ENCODE measurements at regions not wholly inside any gene's neighbourhood (a gene's known extent, or its start where the extent isn't known, plus 50 kb on each side); places are given as distances from the start of the nearest gene placed in this dataset.

- Histone ChIP-seq H3K27me3 (no peaks in the 10 kb centered on the region), H3K4me1 (no peaks in the 10 kb centered on the region), H3K4me3 (no peak overlapping the region), H3K27ac (no peak overlapping the region), H3K36me3 (no peaks in the 10 kb centered on the region), H3K9me3 (no peaks in the 10 kb centered on the region)
- DNase-seq (no peak), ATAC-seq (no peak)
- intact Hi-C loops (cut with DNase I): no loop called here
- TF ChIP-seq, protein P1, sequence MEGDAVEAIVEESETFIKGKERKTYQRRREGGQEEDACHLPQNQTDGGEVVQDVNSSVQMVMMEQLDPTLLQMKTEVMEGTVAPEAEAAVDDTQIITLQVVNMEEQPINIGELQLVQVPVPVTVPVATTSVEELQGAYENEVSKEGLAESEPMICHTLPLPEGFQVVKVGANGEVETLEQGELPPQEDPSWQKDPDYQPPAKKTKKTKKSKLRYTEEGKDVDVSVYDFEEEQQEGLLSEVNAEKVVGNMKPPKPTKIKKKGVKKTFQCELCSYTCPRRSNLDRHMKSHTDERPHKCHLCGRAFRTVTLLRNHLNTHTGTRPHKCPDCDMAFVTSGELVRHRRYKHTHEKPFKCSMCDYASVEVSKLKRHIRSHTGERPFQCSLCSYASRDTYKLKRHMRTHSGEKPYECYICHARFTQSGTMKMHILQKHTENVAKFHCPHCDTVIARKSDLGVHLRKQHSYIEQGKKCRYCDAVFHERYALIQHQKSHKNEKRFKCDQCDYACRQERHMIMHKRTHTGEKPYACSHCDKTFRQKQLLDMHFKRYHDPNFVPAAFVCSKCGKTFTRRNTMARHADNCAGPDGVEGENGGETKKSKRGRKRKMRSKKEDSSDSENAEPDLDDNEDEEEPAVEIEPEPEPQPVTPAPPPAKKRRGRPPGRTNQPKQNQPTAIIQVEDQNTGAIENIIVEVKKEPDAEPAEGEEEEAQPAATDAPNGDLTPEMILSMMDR (IDR thresholded peaks at IDR 0.05): no peak
Observed at GRCh38 chr12:74051848-74052247, 485.8 kb upstream of the ATXN7L3B start.

GRCh38 chr12:74066476-74066875 is 471.2 kb upstream of the ATXN7L3B start:
- DNase-seq: peak in 1 of 4 donors; percentile 21
- no peak for ATAC-seq
- H3K36me3 ChIP-seq: no peaks in the 10 kb centered on the region
- no peak overlapping the region for H3K4me3 ChIP-seq
- no peaks in the 10 kb centered on the region for H3K4me1 ChIP-seq
- TF ChIP-seq, protein P1 (IDR thresholded peaks at IDR 0.05): no peak
- intact Hi-C loops (cut with DNase I): no loop called here
- H3K27ac ChIP-seq: no peak overlapping the region
- no peaks in the 10 kb centered on the region for H3K27me3 ChIP-seq
- H3K9me3 ChIP-seq: peaks cover 0 to 22% of the 10 kb centered on the region in 2 donors

- no peaks in the 10 kb centered on the region for H3K27me3 ChIP-seq
- H3K27ac ChIP-seq: no peak overlapping the region
- DNase-seq (no peak), ATAC-seq (no peak)
- peaks cover 0 to 22% of the 10 kb centered on the region in 2 donors for H3K9me3 ChIP-seq
- H3K4me3 ChIP-seq: no peak overlapping the region
- intact Hi-C loops (cut with DNase I): no loop called here
- no peaks in the 10 kb centered on the region for H3K36me3 ChIP-seq
- TF ChIP-seq, protein P1 (IDR thresholded peaks at IDR 0.05): no peak
- H3K4me1 ChIP-seq: no peaks in the 10 kb centered on the region
Observed at GRCh38 chr12:74071182-74071581, 466.5 kb upstream of the ATXN7L3B start.

- Histone ChIP-seq H3K4me3 (no peak overlapping the region), H3K27ac (no peak overlapping the region), H3K27me3 (no peaks in the 10 kb centered on the region), H3K36me3 (no peaks in the 10 kb centered on the region), H3K4me1 (no peaks in the 10 kb centered on the region), H3K9me3 (no peaks in the 10 kb centered on the region)
- DNase-seq: no peak
- no peak for ATAC-seq
- intact Hi-C loops (cut with DNase I): no loop called here
- TF ChIP-seq, protein P1 (IDR thresholded peaks at IDR 0.05): no peak
Observed at GRCh38 chr12:74076918-74077317, 460.7 kb upstream of the ATXN7L3B start.

DNA sequence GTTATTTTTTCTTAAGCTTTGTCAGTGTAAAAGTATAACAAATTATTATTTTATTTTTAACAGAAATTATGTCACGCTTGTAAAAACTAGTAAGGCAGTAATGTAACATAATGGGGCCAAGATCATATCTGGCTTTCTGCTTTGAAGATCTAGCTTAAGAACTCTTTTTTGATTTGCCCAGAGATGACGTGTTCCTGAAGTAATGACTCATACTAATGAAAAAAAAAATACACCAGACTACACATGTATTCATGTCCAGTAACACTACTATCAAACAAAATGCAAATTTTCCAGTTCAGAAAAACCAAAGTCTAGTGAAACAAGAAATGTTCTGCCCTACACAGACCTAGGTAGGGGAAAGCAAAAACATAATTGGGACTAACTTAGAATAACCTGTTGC is 432.2 kb upstream of the ATXN7L3B start:
- DNase-seq (no peak), ATAC-seq (no peak)
- Histone ChIP-seq H3K36me3 (no peaks in the 10 kb centered on the region), H3K27me3 (no peaks in the 10 kb centered on the region), H3K4me3 (no peak overlapping the region), H3K4me1 (no peaks in the 10 kb centered on the region), H3K9me3 (no peaks in the 10 kb centered on the region), H3K27ac (no peak overlapping the region)
- intact Hi-C loops (cut with DNase I): no loop called here
- TF ChIP-seq, protein P1 (IDR thresholded peaks at IDR 0.05): no peak
